ENCODE measurements at regions not wholly inside any gene's neighbourhood (a gene's known extent, or its start where the extent isn't known, plus 50 kb on each side); places are given as distances from the start of the nearest gene placed in this dataset.

- no peak for TF ChIP-seq POLR2A (IDR thresholded peaks at IDR 0.05)
- TF ChIP-seq, protein P1, sequence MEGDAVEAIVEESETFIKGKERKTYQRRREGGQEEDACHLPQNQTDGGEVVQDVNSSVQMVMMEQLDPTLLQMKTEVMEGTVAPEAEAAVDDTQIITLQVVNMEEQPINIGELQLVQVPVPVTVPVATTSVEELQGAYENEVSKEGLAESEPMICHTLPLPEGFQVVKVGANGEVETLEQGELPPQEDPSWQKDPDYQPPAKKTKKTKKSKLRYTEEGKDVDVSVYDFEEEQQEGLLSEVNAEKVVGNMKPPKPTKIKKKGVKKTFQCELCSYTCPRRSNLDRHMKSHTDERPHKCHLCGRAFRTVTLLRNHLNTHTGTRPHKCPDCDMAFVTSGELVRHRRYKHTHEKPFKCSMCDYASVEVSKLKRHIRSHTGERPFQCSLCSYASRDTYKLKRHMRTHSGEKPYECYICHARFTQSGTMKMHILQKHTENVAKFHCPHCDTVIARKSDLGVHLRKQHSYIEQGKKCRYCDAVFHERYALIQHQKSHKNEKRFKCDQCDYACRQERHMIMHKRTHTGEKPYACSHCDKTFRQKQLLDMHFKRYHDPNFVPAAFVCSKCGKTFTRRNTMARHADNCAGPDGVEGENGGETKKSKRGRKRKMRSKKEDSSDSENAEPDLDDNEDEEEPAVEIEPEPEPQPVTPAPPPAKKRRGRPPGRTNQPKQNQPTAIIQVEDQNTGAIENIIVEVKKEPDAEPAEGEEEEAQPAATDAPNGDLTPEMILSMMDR (IDR thresholded peaks at IDR 0.05): no peak
Measured at GRCh38 chr5:164191240-164191639, 685.8 kb downstream of the MAT2B start.
